Kasumi-1 (cell line): ENCODE measurements at regions not wholly inside any gene's neighbourhood (a gene's known extent, or its start where the extent isn't known, plus 50 kb on each side); places are given as distances from the start of the nearest gene placed in this dataset.
A peak's percentile ranks its signal among the peaks of the same experiment; 100 is the strongest.
"Not testable (repeated sequence)": the region's sequence is repeated elsewhere in the genome, so short reads cannot be mapped to it uniquely, and the experiment has no call there.

ENCODE experiments used
- DNase-seq, 2 experiments: peaks; one replicate each; lab custom pipeline; 2025; lab: John Stamatoyannopoulos, UW

- DNase-seq = no peak
These were observed 512.0 kb upstream of the NR3C2 start for GRCh38 chr4:148954011-148954749.

GRCh38 chr4:148951346-148951745, 509.1 kb upstream of the NR3C2 start:
- DNase-seq = no peak

- DNase-seq = no peak
These were observed 504.1 kb upstream of the NR3C2 start for GRCh38 chr4:148946271-148946670.

GRCh38 chr4:148944839-148945219, 502.6 kb upstream of the NR3C2 start:
- no peak for DNase-seq

GRCh38 chr4:148944136-148944838, 502.1 kb upstream of the NR3C2 start:
- DNase-seq = no peak

GRCh38 chr4:148934926-148935578, 492.8 kb upstream of the NR3C2 start:
- peak; percentile 28 to 56 for DNase-seq

GRCh38 chr4:148926276-148927260, 484.4 kb upstream of the NR3C2 start:
- DNase-seq = no peak

- no peak for DNase-seq
These were observed 481.7 kb upstream of the NR3C2 start for GRCh38 chr4:148923881-148924280.

- DNase-seq = no peak
These were observed 480.3 kb upstream of the NR3C2 start for GRCh38 chr4:148922497-148922896.

GRCh38 chr4:148914734-148915133, 472.5 kb upstream of the NR3C2 start:
- DNase-seq = no peak

- DNase-seq = no peak
These were observed 472.1 kb upstream of the NR3C2 start for GRCh38 chr4:148914301-148914700.

GRCh38 chr4:148903388-148903787, 461.2 kb upstream of the NR3C2 start:
- no peak for DNase-seq

GRCh38 chr4:148901075-148901705, 459.0 kb upstream of the NR3C2 start:
- DNase-seq = no peak

GRCh38 chr4:148898139-148898538, 455.9 kb upstream of the NR3C2 start:
- DNase-seq = not testable (repeated sequence)

- no peak for DNase-seq
These were observed 450.9 kb upstream of the NR3C2 start for GRCh38 chr4:148893095-148893494.

GRCh38 chr4:148883891-148884290, 441.7 kb upstream of the NR3C2 start:
- DNase-seq = no peak

GRCh38 chr4:148883435-148883834, 441.2 kb upstream of the NR3C2 start:
- no peak for DNase-seq

GRCh38 chr4:148881860-148882643, 439.8 kb upstream of the NR3C2 start:
- DNase-seq = no peak

- DNase-seq = no peak
These were observed 432.1 kb upstream of the NR3C2 start for GRCh38 chr4:148874331-148874730.

GRCh38 chr4:148868191-148868590, 426.0 kb upstream of the NR3C2 start:
- no peak for DNase-seq

GRCh38 chr4:148866666-148867065, 424.5 kb upstream of the NR3C2 start:
- DNase-seq = no peak
